Liver (tissue), 8 donors: ENCODE measurements at regions not wholly inside any gene's neighbourhood (a gene's known extent, or its start where the extent isn't known, plus 50 kb on each side); places are given as distances from the start of the nearest gene placed in this dataset.

Source experiments
- DNase-seq: peaks from one replicate; pipeline ENCODE4 v3.0.0-alpha.2; 2017; ENCODE audit warnings: low spot score
- H3K27ac ChIP-seq, 2 donors: one replicate each; pipeline ENCODE4 v1.7.0; 2013; ENCODE audit warnings: inconsistent platforms in 2 of 2, low read length in 2 of 2, control low read depth in 1 of 2, low read depth in 1 of 2, mild to moderate bottlenecking in 1 of 2
- H3K27me3 ChIP-seq, 4 donors: one replicate each; pipeline versions ENCODE4 v1.6.1 to v1.7.0; 2013; ENCODE audit warnings: low read length in 3 of 4, inconsistent platforms in 1 of 4, mild to moderate bottlenecking in 1 of 4, moderate library complexity in 1 of 4; ENCODE audit not compliant: control insufficient read depth in 4 of 4, insufficient read depth in 4 of 4
- H3K36me3 ChIP-seq, 4 donors: one replicate each; pipeline versions ENCODE4 v1.6.1 to v1.7.0; 2013; ENCODE audit warnings: low read length in 3 of 4, mild to moderate bottlenecking in 3 of 4, low read depth in 1 of 4, moderate library complexity in 1 of 4; ENCODE audit not compliant: control insufficient read depth in 4 of 4, insufficient read depth in 3 of 4
- H3K4me1 ChIP-seq, 4 donors: one replicate each; pipeline versions ENCODE4 v1.6.1 to v1.7.0; 2013; ENCODE audit warnings: low read length in 3 of 4, mild to moderate bottlenecking in 3 of 4, moderate library complexity in 1 of 4; ENCODE audit not compliant: control insufficient read depth in 4 of 4, insufficient read depth in 4 of 4
- H3K4me3 ChIP-seq, 3 donors: one replicate each; pipeline versions ENCODE4 v1.6.1 to v1.7.0; 2013; ENCODE audit warnings: low read length in 3 of 3, control low read depth in 1 of 3, low read depth in 1 of 3, mild to moderate bottlenecking in 1 of 3
- H3K9ac ChIP-seq, 2 donors: one replicate each; pipeline ENCODE4 v1.7.0; 2013; ENCODE audit warnings: low read length in 2 of 2, mild to moderate bottlenecking in 2 of 2, moderate library complexity in 2 of 2, control low read depth in 1 of 2, low read depth in 1 of 2
- H3K9me3 ChIP-seq, 4 donors: one replicate each; pipeline versions ENCODE4 v1.6.1 to v1.7.0; 2013; ENCODE audit warnings: low read length in 3 of 4; ENCODE audit not compliant: control insufficient read depth in 4 of 4
- ATF3 ChIP-seq: IDR thresholded peaks from 2 replicates; pipeline ENCODE4 v1.6.1; 2016; ENCODE audit warnings: antibody characterized with exemption
- CTCF ChIP-seq: fragments of 150-350 bp; IDR thresholded peaks from 2 replicates; pipeline ENCODE4 v1.5.1; 2017; ENCODE audit warnings: improper control_type of control experiment, low read depth, low read length; ENCODE audit not compliant: missing input control
- EGR1 ChIP-seq, 2 donors: IDR thresholded peaks; 2 replicates each; pipeline ENCODE4 v1.6.1; 2016 to 2018; ENCODE audit warnings: antibody characterized with exemption in 2 of 2, low read depth in 2 of 2
- FOXA1 ChIP-seq: IDR thresholded peaks from 2 replicates; pipeline ENCODE4 v1.6.1; 2016; ENCODE audit warnings: antibody characterized with exemption
- FOXA2 ChIP-seq: IDR thresholded peaks from 2 replicates; pipeline ENCODE4 v1.6.1; 2016; ENCODE audit warnings: antibody characterized with exemption
- GABPA ChIP-seq, 2 donors: IDR thresholded peaks in 1 of 2; conservative IDR thresholded peaks in 1 of 2; 2 replicates each; pipeline ENCODE4 v1.6.1; 2016; ENCODE audit warnings: antibody characterized with exemption in 2 of 2, mild to moderate bottlenecking in 1 of 2, moderate library complexity in 1 of 2
- HNF4A ChIP-seq, 2 donors: conservative IDR thresholded peaks; 2 replicates each; pipeline ENCODE4 v1.6.1; 2016; ENCODE audit warnings: antibody characterized with exemption in 2 of 2, mild to moderate bottlenecking in 2 of 2
- HNF4G ChIP-seq: IDR thresholded peaks from 2 replicates; pipeline ENCODE4 v1.6.1; 2016; ENCODE audit warnings: antibody characterized with exemption
- JUND ChIP-seq, 2 donors: IDR thresholded peaks; 2 replicates each; pipeline ENCODE4 v1.6.1; 2016; ENCODE audit warnings: antibody characterized with exemption in 2 of 2
- MAX ChIP-seq: IDR thresholded peaks from 2 replicates; pipeline ENCODE4 v1.6.1; 2016; ENCODE audit warnings: antibody characterized with exemption
- NR2F2 ChIP-seq: IDR thresholded peaks from 2 replicates; pipeline ENCODE4 v1.6.1; 2016; ENCODE audit warnings: antibody characterized with exemption
- RAD21 ChIP-seq, 2 donors: IDR thresholded peaks; 2 replicates each; pipeline ENCODE4 v1.6.1; 2016; ENCODE audit warnings: antibody characterized with exemption in 2 of 2, mild to moderate bottlenecking in 2 of 2
- REST ChIP-seq: IDR thresholded peaks from 2 replicates; pipeline ENCODE4 v1.6.1; 2016; ENCODE audit warnings: antibody characterized with exemption, mild to moderate bottlenecking
- RXRA ChIP-seq, 2 donors: IDR thresholded peaks; 2 replicates each; pipeline ENCODE4 v1.6.1; 2017 to 2018; ENCODE audit warnings: antibody characterized with exemption in 2 of 2, mild to moderate bottlenecking in 1 of 2
- SP1 ChIP-seq: IDR thresholded peaks from 2 replicates; pipeline ENCODE4 v1.6.1; 2018; ENCODE audit warnings: antibody characterized with exemption, mild to moderate bottlenecking
- TAF1 ChIP-seq: conservative IDR thresholded peaks from 2 replicates; pipeline ENCODE4 v1.6.1; 2016; ENCODE audit warnings: antibody characterized with exemption, mild to moderate bottlenecking
- YY1 ChIP-seq: IDR thresholded peaks from 2 replicates; pipeline ENCODE4 v1.6.1; 2016; ENCODE audit warnings: antibody characterized with exemption, mild to moderate bottlenecking
- ZBTB33 ChIP-seq: IDR thresholded peaks from 2 replicates; pipeline ENCODE4 v1.6.1; 2016; ENCODE audit warnings: antibody characterized with exemption
- WGBS: extraction: QIAGEN DNeasy Blood & Tissue Kit; methylation state at CpG from one replicate; pipeline ENCODE4 v1.1.7; 2013; 5-methylcytosine and 5-hydroxymethylcytosine counted together
- donor health status: healthy.
- donor health status: healthy.
- donor health status: healthy.
- donor health status: healthy.
- donor health status: healthy.

- no peaks in the 10 kb centered on the region for H3K36me3 ChIP-seq
- no peak overlapping the region for H3K4me3 ChIP-seq
- H3K27me3 ChIP-seq = no peaks in the 10 kb centered on the region
- TF ChIP-seq HNF4G (no peak), FOXA1 (no peak), HNF4A (conservative IDR thresholded peaks at IDR 0.05) (no peak), ATF3 (no peak), MAX (no peak), TAF1 (no peak)
- 76% methylated on average over 3 of the region's 3 CpGs for WGBS
- DNase-seq = no peak
- H3K9ac ChIP-seq = no peak overlapping the region
- H3K9me3 ChIP-seq = no peaks in the 10 kb centered on the region
- no peak overlapping the region for H3K27ac ChIP-seq
- no peaks in the 10 kb centered on the region for H3K4me1 ChIP-seq
These were observed 153.7 kb upstream of the SLC38A2 start for GRCh38 chr12:46526233-46526632.

GRCh38 chr12:46524778-46525177 is 152.2 kb upstream of the SLC38A2 start:
- no peaks in the 10 kb centered on the region for H3K9me3 ChIP-seq
- WGBS = 86% methylated on average over 2 of the region's 2 CpGs
- DNase-seq = no peak
- no peaks in the 10 kb centered on the region for H3K36me3 ChIP-seq
- peak overlapping the region in 1 of 2 donors; percentile 5 for H3K27ac ChIP-seq
- no peak overlapping the region for H3K9ac ChIP-seq
- no peak overlapping the region for H3K4me3 ChIP-seq
- H3K4me1 ChIP-seq = no peaks in the 10 kb centered on the region
- H3K27me3 ChIP-seq = no peaks in the 10 kb centered on the region
- TF ChIP-seq GABPA (IDR thresholded peaks at IDR 0.05 in 1 of 2, conservative IDR thresholded peaks at IDR 0.05 in 1 of 2) (no peak), EGR1 (IDR thresholded peaks at IDR 0.05; ENCODE audit: low read depth in 2 of 2) (no peak), FOXA1 (no peak), ZBTB33 (no peak), SP1 (peak; percentile 49), FOXA2 (no peak), HNF4A (conservative IDR thresholded peaks at IDR 0.05) (no peak), REST (no peak), ATF3 (no peak), NR2F2 (peak; percentile 93), HNF4G (no peak), YY1 (no peak), RAD21 (IDR thresholded peaks at IDR 0.05) (peak in 1 of 2 donors; percentile 32), RXRA (IDR thresholded peaks at IDR 0.05) (peak; percentile 51 to 66), CTCF (no peak), JUND (IDR thresholded peaks at IDR 0.05) (no peak)
